ENCODE measurements at regions not wholly inside any gene's neighbourhood (a gene's known extent, or its start where the extent isn't known, plus 50 kb on each side); places are given as distances from the start of the nearest gene placed in this dataset.
A peak's percentile ranks its signal among the peaks of the same experiment; 100 is the strongest.

- no peak for TF ChIP-seq CTCF (IDR thresholded peaks at IDR 0.05)
- Mint-ChIP-seq H3K27me3 (peaks cover 14% of the 10 kb centered on the region), H3K27ac (no peak overlapping the region), H3K36me3 (ENCODE audit: low read depth) (no peaks in the 10 kb centered on the region), H3K4me1 (ENCODE audit: low read depth) (no peaks in the 10 kb centered on the region), H3K9me3 (no peaks in the 10 kb centered on the region), H3K4me3 (no peak overlapping the region)
- H3K27ac ChIP-seq (ENCODE audit: low read depth in 1 of 2, low read length in 2 of 2) = no peak overlapping the region
- ChIA-PET POLR2A (no interaction called here), CTCF (interaction anchor here (2.1 kb wide), 1 partner anchor 20 kb away, joined by 4 read pairs; no protein-coding TSS in a partner anchor)
- H3K36me3 ChIP-seq (ENCODE audit: insufficient read depth, low read length) = no peaks in the 10 kb centered on the region
- intact Hi-C loops (cut with DNase I, micrococcal nuclease) = no loop called here
- no peaks in the 10 kb centered on the region for H3K4me1 ChIP-seq (ENCODE audit: insufficient read depth, low read length)
- no peaks in the 10 kb centered on the region for H3K27me3 ChIP-seq (ENCODE audit: control insufficient read depth in 1 of 2, insufficient read depth in 2 of 2, low read length in 2 of 2)
- ATAC-seq (ENCODE audit: poor library complexity) (no peak), DNase-seq (no peak)
- H3K9me3 ChIP-seq (ENCODE audit: control insufficient read depth in 1 of 2, insufficient read depth in 1 of 2, low read length in 2 of 2) = no peaks in the 10 kb centered on the region
- H3K4me3 ChIP-seq (ENCODE audit: low read length) = no peak overlapping the region
Measured at GRCh38 chr12:87849074-87849473, 180.1 kb downstream of the C12orf50 start.

- Mint-ChIP-seq H3K36me3 (ENCODE audit: low read depth) (no peaks in the 10 kb centered on the region), H3K9me3 (no peaks in the 10 kb centered on the region), H3K4me1 (ENCODE audit: low read depth) (no peaks in the 10 kb centered on the region), H3K27ac (no peak overlapping the region), H3K27me3 (peaks cover 14% of the 10 kb centered on the region), H3K4me3 (no peak overlapping the region)
- no peak overlapping the region for H3K27ac ChIP-seq (ENCODE audit: low read depth in 1 of 2, low read length in 2 of 2)
- H3K4me3 ChIP-seq (ENCODE audit: low read length) = no peak overlapping the region
- no peaks in the 10 kb centered on the region for H3K9me3 ChIP-seq (ENCODE audit: control insufficient read depth in 1 of 2, insufficient read depth in 1 of 2, low read length in 2 of 2)
- ATAC-seq (ENCODE audit: poor library complexity) (no peak), DNase-seq (peak in 3 of 14 experiments; percentile 31 to 47 (median 42))
- no peaks in the 10 kb centered on the region for H3K27me3 ChIP-seq (ENCODE audit: control insufficient read depth in 1 of 2, insufficient read depth in 2 of 2, low read length in 2 of 2)
- intact Hi-C loops (cut with DNase I, micrococcal nuclease) = no loop called here
- no peaks in the 10 kb centered on the region for H3K36me3 ChIP-seq (ENCODE audit: insufficient read depth, low read length)
- POLR2A ChIA-PET = no interaction called here
- CTCF ChIA-PET = interaction anchor here (0.7 to 2.1 kb wide), 3 partner anchors 9 to 19 kb away, joined by 3 to 4 read pairs (median 3); no protein-coding TSS in a partner anchor
- H3K4me1 ChIP-seq (ENCODE audit: insufficient read depth, low read length) = no peaks in the 10 kb centered on the region
- peak; percentile 83 for TF ChIP-seq CTCF (IDR thresholded peaks at IDR 0.05)
Measured at GRCh38 chr12:87848248-87848868, 180.8 kb downstream of the C12orf50 start.

- TF ChIP-seq CTCF (IDR thresholded peaks at IDR 0.05) = no peak
- Histone ChIP-seq H3K27me3 (ENCODE audit: control insufficient read depth in 1 of 2, insufficient read depth in 2 of 2, low read length in 2 of 2) (no peaks in the 10 kb centered on the region), H3K4me3 (ENCODE audit: low read length) (no peak overlapping the region), H3K9me3 (ENCODE audit: control insufficient read depth in 1 of 2, insufficient read depth in 1 of 2, low read length in 2 of 2) (no peaks in the 10 kb centered on the region), H3K27ac (ENCODE audit: low read depth in 1 of 2, low read length in 2 of 2) (no peak overlapping the region), H3K36me3 (ENCODE audit: insufficient read depth, low read length) (no peaks in the 10 kb centered on the region), H3K4me1 (ENCODE audit: insufficient read depth, low read length) (no peaks in the 10 kb centered on the region)
- H3K36me3 Mint-ChIP-seq (ENCODE audit: low read depth) = no peaks in the 10 kb centered on the region
- POLR2A ChIA-PET = no interaction called here
- CTCF ChIA-PET = interaction anchor here (2.1 kb wide), 1 partner anchor 18 kb away, joined by 4 read pairs; no protein-coding TSS in a partner anchor
- H3K4me1 Mint-ChIP-seq (ENCODE audit: low read depth) = no peaks in the 10 kb centered on the region
- no peak overlapping the region for H3K27ac Mint-ChIP-seq
- intact Hi-C loops (cut with DNase I, micrococcal nuclease) = no loop called here
- no peak for DNase-seq
- no peaks in the 10 kb centered on the region for H3K9me3 Mint-ChIP-seq
- peaks cover 14% of the 10 kb centered on the region for H3K27me3 Mint-ChIP-seq
- ATAC-seq (ENCODE audit: poor library complexity) = no peak
- H3K4me3 Mint-ChIP-seq = no peak overlapping the region
Measured at GRCh38 chr12:87847147-87847546, 182.1 kb downstream of the C12orf50 start.

All from CD4-positive, alpha-beta T cell (primary cell).